GM12875 (cell line): ENCODE measurements at regions not wholly inside any gene's neighbourhood (a gene's known extent, or its start where the extent isn't known, plus 50 kb on each side); places are given as distances from the start of the nearest gene placed in this dataset.

ENCODE experiments used
- H3K4me3 ChIP-seq: one replicate; pipeline ENCODE4 v1.5.1; 2011; ENCODE audit warnings: low read depth, low read length, control low read depth
- CTCF ChIP-seq: IDR thresholded peaks from 2 replicates; pipeline ENCODE4 v1.5.1; 2011; ENCODE audit warnings: low read depth, mild to moderate bottlenecking, control low read depth, inconsistent platforms, low read length, moderate library complexity, borderline replicate concordance; ENCODE audit not compliant: insufficient read depth

GRCh38 chr16:9539346-9539745, 447.9 kb downstream of the HAPSTR1 start:
- TF ChIP-seq CTCF: no peak
- no peak overlapping the region for H3K4me3 ChIP-seq

DNA sequence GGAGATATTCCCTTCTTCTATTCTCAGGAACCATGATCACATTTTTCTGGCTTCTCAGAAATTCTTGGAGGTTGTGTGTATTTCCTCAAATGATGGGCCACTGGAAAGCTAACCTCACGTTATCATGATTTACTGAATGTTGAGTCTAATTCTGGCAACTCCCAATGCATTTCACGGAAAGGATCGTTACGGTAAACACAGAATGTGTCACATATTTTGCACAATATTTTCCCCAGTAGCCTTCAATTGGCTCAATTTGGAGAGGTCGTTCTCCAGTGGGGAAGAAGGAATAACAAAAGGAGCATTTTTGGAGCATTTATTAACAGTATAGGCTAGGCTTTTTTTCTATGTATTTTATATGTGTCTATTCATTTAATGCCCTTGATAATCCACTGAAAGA, 450.3 kb downstream of the HAPSTR1 start:
- no peak for TF ChIP-seq CTCF
- H3K4me3 ChIP-seq: no peak overlapping the region

- no peak for TF ChIP-seq CTCF
Measured at GRCh38 chr16:9542165-9542755, 450.8 kb downstream of the HAPSTR1 start.

DNA sequence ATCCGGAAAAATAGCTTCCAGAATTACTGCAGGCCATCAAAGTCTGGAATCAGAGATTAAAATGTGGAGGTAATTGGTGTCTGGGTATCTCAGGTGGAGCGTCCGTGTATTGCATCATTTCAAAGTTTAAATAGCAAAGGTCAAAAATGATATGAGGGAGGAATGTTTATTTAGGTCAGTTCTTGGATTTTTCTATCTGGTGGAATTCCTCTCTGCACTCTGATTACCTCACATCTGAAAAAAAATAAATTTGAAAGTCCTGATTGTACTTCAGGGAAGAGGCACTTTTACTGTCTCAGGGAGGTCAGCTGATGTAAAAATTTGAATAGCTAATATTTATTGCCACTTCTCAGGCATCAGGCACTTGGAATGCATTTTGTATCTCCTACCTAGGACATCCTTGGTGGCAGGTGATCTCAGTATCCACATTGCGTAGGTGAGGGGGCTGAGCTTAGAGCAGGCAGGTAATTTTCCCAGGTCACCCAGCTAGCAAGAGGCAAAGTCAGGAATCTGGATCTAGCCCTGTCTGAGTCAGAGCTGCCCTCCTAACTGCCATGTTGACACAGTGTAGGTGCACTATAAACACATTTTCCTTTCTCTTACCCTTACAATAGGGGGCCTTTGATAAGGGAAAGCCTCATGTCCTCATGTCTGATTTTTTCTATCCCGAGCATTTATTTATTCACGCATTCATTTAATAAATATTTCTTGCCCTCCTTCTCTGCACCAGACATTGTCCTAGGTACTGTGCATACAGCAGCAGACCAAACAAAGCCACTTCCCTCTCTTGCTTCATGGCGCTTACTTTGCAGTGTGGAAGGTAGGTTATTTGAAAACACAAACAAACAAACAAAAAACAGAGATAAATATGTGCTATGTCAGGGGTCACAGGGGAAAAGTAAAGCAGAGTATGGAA, 454.3 kb downstream of the HAPSTR1 start:
- TF ChIP-seq CTCF: no peak
- H3K4me3 ChIP-seq: no peak overlapping the region

More at GRCh38 chr16:9542165-9542755, 450.8 kb downstream of the HAPSTR1 start:
- no peak overlapping the region for H3K4me3 ChIP-seq

DNA sequence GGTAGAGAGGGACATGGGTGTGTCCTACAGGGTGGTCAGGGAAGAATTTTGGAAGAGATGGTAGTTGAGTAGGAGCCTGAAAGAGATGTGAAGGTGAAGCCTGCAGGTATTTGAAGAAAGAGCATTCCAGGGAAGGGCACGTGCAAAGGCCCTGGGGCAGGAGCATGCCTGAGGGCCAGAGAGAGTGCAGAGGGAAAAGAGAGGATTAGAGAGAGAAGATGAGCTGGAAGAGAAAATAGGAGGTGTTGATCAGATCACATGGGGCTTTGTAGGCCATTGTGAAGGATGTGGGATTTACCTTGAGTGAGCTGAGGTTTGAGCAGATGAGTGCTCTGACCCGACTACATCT, 455.0 kb downstream of the HAPSTR1 start:
- TF ChIP-seq CTCF: no peak
- no peak overlapping the region for H3K4me3 ChIP-seq

GRCh38 chr16:9549487-9549886, 458.0 kb downstream of the HAPSTR1 start:
- no peak overlapping the region for H3K4me3 ChIP-seq
- TF ChIP-seq CTCF: no peak

DNA sequence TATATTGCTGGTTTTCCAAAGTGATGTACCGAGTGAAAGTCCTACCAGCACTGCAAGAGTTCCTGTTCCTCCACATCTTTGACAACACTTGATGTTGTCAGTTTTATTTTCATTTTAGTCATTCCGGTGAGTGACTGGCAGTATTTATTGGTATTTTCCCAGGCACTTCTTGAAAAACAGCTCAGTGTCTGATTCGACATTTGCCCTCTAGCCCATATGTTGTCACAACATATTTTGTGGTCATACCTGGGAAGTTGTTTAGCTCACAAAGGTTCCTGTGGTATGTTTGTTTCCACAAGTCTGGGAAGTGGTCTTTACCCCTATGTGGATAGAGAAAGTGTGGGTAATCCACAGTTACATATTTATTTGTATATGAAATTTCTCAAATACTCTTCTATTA, 463.6 kb downstream of the HAPSTR1 start:
- TF ChIP-seq CTCF: no peak
- no peak overlapping the region for H3K4me3 ChIP-seq
